Fibroblast of skin of right quadriceps (primary cell): ENCODE measurements at regions not wholly inside any gene's neighbourhood (a gene's known extent, or its start where the extent isn't known, plus 50 kb on each side); places are given as distances from the start of the nearest gene placed in this dataset.

Experiments used
- DNase-seq: peaks from one replicate; pipeline ENCODE4 v3.0.0-alpha.2; 2013

- peak; percentile 47 for DNase-seq
Measured at GRCh38 chr6:54010340-54011276, 100.6 kb upstream of the MLIP start.

- DNase-seq: no peak
Measured at GRCh38 chr6:54011277-54011648, 100.0 kb upstream of the MLIP start.

- DNase-seq: no peak
Measured at GRCh38 chr6:54013966-54014365, 97.3 kb upstream of the MLIP start.

- no peak for DNase-seq
Measured at GRCh38 chr6:54014440-54014839, 96.8 kb upstream of the MLIP start.

GRCh38 chr6:54017877-54018276 is 93.4 kb upstream of the MLIP start:
- no peak for DNase-seq

- DNase-seq: no peak
Measured at GRCh38 chr6:54018722-54019121, 92.5 kb upstream of the MLIP start.

- DNase-seq: no peak
Measured at GRCh38 chr6:54019860-54020259, 91.4 kb upstream of the MLIP start.

- DNase-seq: peak; percentile 28
Measured at GRCh38 chr6:54020334-54020733, 90.9 kb upstream of the MLIP start.

- no peak for DNase-seq
Measured at GRCh38 chr6:54026652-54027400, 84.4 kb upstream of the MLIP start.

- DNase-seq: no peak
Measured at GRCh38 chr6:54028170-54028569, 83.1 kb upstream of the MLIP start.

- no peak for DNase-seq
Measured at GRCh38 chr6:54029187-54029586, 82.1 kb upstream of the MLIP start.

- peak; percentile 27 for DNase-seq
Measured at GRCh38 chr6:54031169-54031568, 80.1 kb upstream of the MLIP start.

- DNase-seq: peak; percentile 19
Measured at GRCh38 chr6:54037277-54037779, 73.9 kb upstream of the MLIP start.

- no peak for DNase-seq
Measured at GRCh38 chr6:54040545-54040944, 70.7 kb upstream of the MLIP start.

- no peak for DNase-seq
Measured at GRCh38 chr6:54041239-54041638, 70.0 kb upstream of the MLIP start.

- DNase-seq: no peak
Measured at GRCh38 chr6:54043360-54043759, 67.9 kb upstream of the MLIP start.

- no peak for DNase-seq
Measured at GRCh38 chr6:54044059-54044458, 67.2 kb upstream of the MLIP start.

GRCh38 chr6:54048782-54049181 is 62.5 kb upstream of the MLIP start:
- DNase-seq: no peak

GRCh38 chr6:54050750-54051149 is 60.5 kb upstream of the MLIP start:
- no peak for DNase-seq

- peak; percentile 96 for DNase-seq
Measured at GRCh38 chr6:54053881-54054391, 57.3 kb upstream of the MLIP start.

- DNase-seq: no peak
Measured at GRCh38 chr6:54056105-54056504, 55.1 kb upstream of the MLIP start.

GRCh38 chr6:54057058-54057457 is 54.2 kb upstream of the MLIP start:
- DNase-seq: no peak

GRCh38 chr6:54058236-54058635 is 53.0 kb upstream of the MLIP start:
- no peak for DNase-seq

- no peak for DNase-seq
Measured at GRCh38 chr6:54059683-54060082, 51.6 kb upstream of the MLIP start.
